MCF 10A (cell line): ENCODE measurements at regions not wholly inside any gene's neighbourhood (a gene's known extent, or its start where the extent isn't known, plus 50 kb on each side); places are given as distances from the start of the nearest gene placed in this dataset.

ENCODE experiments used
- BruUV-seq: library from RNA; stranded (reverse); fragments of 400-500 nt; replicated peaks from 2 replicates; lab custom pipeline; 2021; lab: Mats Ljungman, UMichigan
- CTCF ChIA-PET: fragments of 300-600 bp; sonication (Branson Sonifier 250); formaldehyde crosslinking; extraction: SDS; loops from one replicate; lab custom pipeline; 2021; ENCODE audit warnings: antibody characterized with exemption, inconsistent platforms; lab: Yijun Ruan, JAX
- POLR2A ChIA-PET: fragments of 300-600, 350-650 bp; sonication (Branson Sonifier 250); formaldehyde crosslinking; extraction: SDS; loops from one replicate; lab custom pipeline; 2020; ENCODE audit warnings: antibody characterized with exemption, inconsistent platforms; lab: Yijun Ruan, JAX
- DNase-seq: peaks from one replicate; pipeline ENCODE4 v3.0.0-alpha.2; 2018; ENCODE audit not compliant: unreplicated experiment
- H3K27ac Mint-ChIP-seq: one replicate; pipeline ENCODE4 v1.8.0; 2022; ENCODE audit warnings: mild to moderate bottlenecking, low read depth, mixed read lengths; ENCODE audit not compliant: unreplicated experiment
- H3K27me3 Mint-ChIP-seq: one replicate; pipeline ENCODE4 v1.8.0; 2022; ENCODE audit warnings: mixed read lengths; ENCODE audit not compliant: insufficient read depth, unreplicated experiment
- H3K36me3 Mint-ChIP-seq: one replicate; pipeline ENCODE4 v1.8.0; 2022; ENCODE audit warnings: mild to moderate bottlenecking, moderate library complexity, mixed read lengths; ENCODE audit not compliant: insufficient read depth, unreplicated experiment
- H3K4me1 Mint-ChIP-seq: one replicate; pipeline ENCODE4 v1.8.0; 2022; ENCODE audit warnings: mixed read lengths; ENCODE audit not compliant: insufficient read depth, unreplicated experiment
- H3K4me3 Mint-ChIP-seq: one replicate; pipeline ENCODE4 v1.8.0; 2022; ENCODE audit warnings: mild to moderate bottlenecking, moderate library complexity, mixed read lengths; ENCODE audit not compliant: unreplicated experiment
- H3K9me3 Mint-ChIP-seq: one replicate; pipeline ENCODE4 v1.8.0; 2022; ENCODE audit warnings: mixed read lengths; ENCODE audit not compliant: unreplicated experiment
- CTCF ChIP-seq: fragments of 200-600 bp; IDR thresholded peaks from one replicate; pipeline ENCODE4 v1.8.0; 2022; ENCODE audit warnings: antibody characterized with exemption, mild to moderate bottlenecking; ENCODE audit not compliant: unreplicated experiment
- intact Hi-C: fragments of 100-400 bp; cut with micrococcal nuclease; formaldehyde crosslinking; loops from 2 replicates; pipeline ENCODE4 v1.14.1; 2022

- no peak overlapping the region for H3K27ac Mint-ChIP-seq
- POLR2A ChIA-PET, result no interaction called here
- H3K9me3 Mint-ChIP-seq, result no peaks in the 10 kb centered on the region
- no peaks in the 10 kb centered on the region for H3K4me1 Mint-ChIP-seq
- no peaks in the 10 kb centered on the region for H3K36me3 Mint-ChIP-seq
- no peak for DNase-seq
- BruUV-seq, result no TSS peak
- H3K4me3 Mint-ChIP-seq, result no peak overlapping the region
- TF ChIP-seq CTCF, result no peak
- H3K27me3 Mint-ChIP-seq, result peaks cover 33% of the 10 kb centered on the region
- CTCF ChIA-PET, result no interaction called here
- intact Hi-C loops, result no loop called here
Measured at GRCh38 chr7:97271619-97272018, 154.1 kb downstream of the SDHAF3 start.

DNA sequence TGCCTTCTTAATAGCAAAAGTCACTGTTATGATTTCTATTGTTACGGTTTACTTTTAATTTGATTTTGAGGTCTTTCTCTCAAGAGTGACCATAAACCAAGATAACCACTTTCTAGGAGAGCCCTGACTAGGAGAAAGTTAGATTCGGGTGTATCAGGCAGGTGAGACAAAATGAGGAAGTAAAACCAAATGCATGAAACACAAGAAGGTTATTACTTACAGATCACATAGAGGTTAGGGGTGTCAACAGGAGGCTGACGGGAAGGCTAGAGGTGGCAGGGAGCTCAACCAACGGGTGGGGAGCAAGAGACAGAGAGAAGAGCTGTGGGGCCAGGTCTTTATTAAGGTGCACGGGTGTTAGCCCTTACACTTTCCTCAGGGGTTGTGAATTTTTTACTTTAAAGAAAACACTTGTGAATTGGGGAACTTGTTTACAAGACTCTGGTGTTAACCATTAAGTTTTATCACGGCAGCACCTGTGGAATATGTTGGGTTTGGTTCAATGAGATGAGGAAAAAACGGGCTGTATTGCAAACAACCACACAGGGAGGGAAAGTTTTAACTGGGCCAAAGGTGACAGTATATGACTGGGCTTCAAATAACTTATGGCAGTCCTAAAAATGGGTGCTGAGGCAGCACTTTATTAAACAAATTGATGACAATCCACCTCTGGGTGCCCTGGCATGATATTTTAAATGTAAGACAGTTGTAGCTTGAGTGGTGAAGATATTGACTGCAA, 154.9 kb downstream of the SDHAF3 start:
- Mint-ChIP-seq H3K27ac (no peak overlapping the region), H3K4me1 (no peaks in the 10 kb centered on the region), H3K36me3 (no peaks in the 10 kb centered on the region), H3K27me3 (peaks cover 33% of the 10 kb centered on the region), H3K9me3 (no peaks in the 10 kb centered on the region), H3K4me3 (no peak overlapping the region)
- intact Hi-C loops, result no loop called here
- no peak for DNase-seq
- CTCF ChIA-PET, result no interaction called here
- POLR2A ChIA-PET, result interaction anchor here (0.7 kb wide), 1 partner anchor 10 kb away, joined by 3 read pairs; no protein-coding TSS in a partner anchor
- BruUV-seq, result no TSS peak
- no peak for TF ChIP-seq CTCF

GRCh38 chr7:97275475-97275874, 158.0 kb downstream of the SDHAF3 start:
- TF ChIP-seq CTCF, result no peak
- intact Hi-C loops, result no loop called here
- Mint-ChIP-seq H3K27ac (no peak overlapping the region), H3K27me3 (peaks cover 33% of the 10 kb centered on the region), H3K4me3 (no peak overlapping the region), H3K9me3 (no peaks in the 10 kb centered on the region), H3K4me1 (no peaks in the 10 kb centered on the region), H3K36me3 (no peaks in the 10 kb centered on the region)
- no peak for DNase-seq
- BruUV-seq, result no TSS peak
- ChIA-PET POLR2A (interaction anchor here (0.7 to 2.1 kb wide), 3 partner anchors 8 to 1174 kb away, joined by 3 to 6 read pairs (median 4); no protein-coding TSS in a partner anchor), CTCF (interaction anchor here (1.2 kb wide), 1 partner anchor 210 kb away, joined by 4 read pairs; no protein-coding TSS in a partner anchor)

DNA sequence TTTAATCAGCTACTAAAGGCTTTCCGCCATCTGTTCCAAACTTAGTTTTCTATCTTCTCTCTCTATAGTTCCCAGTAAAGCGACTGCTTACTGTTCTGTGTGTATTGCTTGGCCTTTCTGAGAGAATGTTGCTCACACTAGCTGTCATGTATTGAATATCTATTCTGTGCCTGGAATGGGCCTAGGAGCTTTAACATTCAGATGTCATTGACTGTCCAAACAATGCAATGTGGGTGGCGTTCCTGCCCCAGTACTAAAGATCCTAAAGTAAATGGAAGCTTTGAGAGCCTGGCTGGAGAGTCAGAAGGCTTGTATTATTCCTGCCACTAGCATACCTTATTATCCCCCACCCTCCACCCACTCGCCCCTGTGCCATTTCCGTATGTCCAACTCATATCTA, 163.5 kb downstream of the SDHAF3 start:
- H3K9me3 Mint-ChIP-seq, result no peaks in the 10 kb centered on the region
- DNase-seq, result no peak
- H3K27me3 Mint-ChIP-seq, result peaks cover 36% of the 10 kb centered on the region
- no peak overlapping the region for H3K4me3 Mint-ChIP-seq
- intact Hi-C loops, result no loop called here
- H3K36me3 Mint-ChIP-seq, result no peaks in the 10 kb centered on the region
- H3K27ac Mint-ChIP-seq, result no peak overlapping the region
- ChIA-PET CTCF (interaction anchor here (0.6 kb wide), 1 partner anchor 172 kb away, joined by 3 read pairs; no protein-coding TSS in a partner anchor), POLR2A (no interaction called here)
- H3K4me1 Mint-ChIP-seq, result no peaks in the 10 kb centered on the region
- no TSS peak for BruUV-seq
- TF ChIP-seq CTCF, result no peak
